ENCODE measurements at regions not wholly inside any gene's neighbourhood (a gene's known extent, or its start where the extent isn't known, plus 50 kb on each side); places are given as distances from the start of the nearest gene placed in this dataset.

GRCh38 chr1:219478811-219479210 lies 134.1 kb downstream of the ZC3H11B start (continued):
- TF ChIP-seq MYBL2 (CRISPR knock-in tag; IDR thresholded peaks at IDR 0.05): no peak
- no peak for TF ChIP-seq JUN (CRISPR knock-in tag; IDR thresholded peaks at IDR 0.05)
- TF ChIP-seq SMAD3 (CRISPR knock-in tag; IDR thresholded peaks at IDR 0.05; ENCODE audit: borderline replicate concordance): no peak
- TF ChIP-seq ELF4 (CRISPR knock-in tag; IDR thresholded peaks at IDR 0.05; ENCODE audit: low read depth): no peak
- no peak for TF ChIP-seq AFF4 (CRISPR knock-in tag; IDR thresholded peaks at IDR 0.05; ENCODE audit: borderline replicate concordance)

- ATAC-seq (no peak), DNase-seq (ENCODE audit: low spot score) (no peak)
- ChIA-PET CTCF (no interaction called here), POLR2A (no interaction called here)
- Mint-ChIP-seq H3K27me3 (ENCODE audit: low read depth) (no peaks in the 10 kb centered on the region), H3K36me3 (no peaks in the 10 kb centered on the region), H3K27ac (no peak overlapping the region), H3K4me1 (no peaks in the 10 kb centered on the region), H3K9me3 (no peaks in the 10 kb centered on the region), H3K4me3 (no peak overlapping the region)
- no peak for TF ChIP-seq EMX1 (CRISPR knock-in tag; IDR thresholded peaks at IDR 0.05)
- no peak for TF ChIP-seq IRF2 (CRISPR knock-in tag; IDR thresholded peaks at IDR 0.05; ENCODE audit: borderline replicate concordance, low read depth)
- TF ChIP-seq MAX (CRISPR knock-in tag; IDR thresholded peaks at IDR 0.05): no peak
- no peak for TF ChIP-seq TP53 (CRISPR knock-in tag; IDR thresholded peaks at IDR 0.05)
- TF ChIP-seq SP1 (CRISPR knock-in tag; conservative IDR thresholded peaks at IDR 0.05): no peak
Measured at GRCh38 chr1:219477861-219478260, 135.0 kb downstream of the ZC3H11B start.

GRCh38 chr1:219476716-219477115 lies 136.2 kb downstream of the ZC3H11B start:
- CTCF ChIA-PET: no interaction called here
- no peak overlapping the region for H3K4me3 Mint-ChIP-seq
- no peak overlapping the region for H3K27ac Mint-ChIP-seq
- no peak for DNase-seq (ENCODE audit: low spot score)
- TF ChIP-seq CREB1 (CRISPR knock-in tag; IDR thresholded peaks at IDR 0.05) (no peak), ZNF425 (CRISPR knock-in tag; conservative IDR thresholded peaks at IDR 0.05) (no peak), MAX (CRISPR knock-in tag; IDR thresholded peaks at IDR 0.05) (no peak), ARID4B (CRISPR knock-in tag; IDR thresholded peaks at IDR 0.05; ENCODE audit: borderline replicate concordance) (no peak)
- H3K27me3 Mint-ChIP-seq (ENCODE audit: low read depth): no peaks in the 10 kb centered on the region
- no peak for ATAC-seq
- no peaks in the 10 kb centered on the region for H3K9me3 Mint-ChIP-seq
- POLR2A ChIA-PET: no interaction called here
- no peaks in the 10 kb centered on the region for H3K4me1 Mint-ChIP-seq
- no peaks in the 10 kb centered on the region for H3K36me3 Mint-ChIP-seq
